WERI-Rb-1 (cell line): ENCODE measurements at regions not wholly inside any gene's neighbourhood (a gene's known extent, or its start where the extent isn't known, plus 50 kb on each side); places are given as distances from the start of the nearest gene placed in this dataset.

ENCODE experiments used
- DNase-seq: peaks from one replicate; pipeline ENCODE4 v3.0.0-alpha.2; 2020
- H3K27ac ChIP-seq: fragments of 250-450 bp; sonication (Bioruptor Pico); 2 replicates; pipeline ENCODE4 v1.5.1; 2020; ENCODE audit warnings: mild to moderate bottlenecking, moderate library complexity
- H3K27me3 ChIP-seq: fragments of 250-450 bp; sonication (Bioruptor Pico); 2 replicates; pipeline ENCODE4 v1.5.1; 2021; ENCODE audit warnings: mild to moderate bottlenecking, low read depth, moderate library complexity; ENCODE audit not compliant: insufficient read depth, severe bottlenecking
- H3K36me3 ChIP-seq: fragments of 250-450 bp; sonication (Bioruptor Pico); 2 replicates; pipeline ENCODE4 v1.5.1; 2020; ENCODE audit warnings: mild to moderate bottlenecking, moderate library complexity
- H3K4me3 ChIP-seq: 2 replicates; pipeline ENCODE4 v1.5.1; 2011; ENCODE audit warnings: low read depth, mild to moderate bottlenecking, control low read depth, low read length
- H3K9me3 ChIP-seq: fragments of 250-450 bp; sonication (Bioruptor Pico); 2 replicates; pipeline ENCODE4 v1.5.1; 2021; ENCODE audit warnings: mild to moderate bottlenecking, moderate library complexity; ENCODE audit not compliant: severe bottlenecking
- CTCF ChIP-seq: IDR thresholded peaks from 2 replicates; pipeline ENCODE4 v1.5.1; 2011; ENCODE audit warnings: low read depth, mild to moderate bottlenecking, control low read depth, inconsistent platforms, low read length

GRCh38 chr7:72466797-72467196, 54.7 kb upstream of the CALN1 start:
- no peak for DNase-seq
- no peak for TF ChIP-seq CTCF

GRCh38 chr7:72465521-72465920, 53.4 kb upstream of the CALN1 start:
- Histone ChIP-seq H3K27me3 (peaks cover 17% of the 10 kb centered on the region), H3K9me3 (no peaks in the 10 kb centered on the region), H3K4me3 (no peak overlapping the region), H3K36me3 (no peaks in the 10 kb centered on the region), H3K27ac (no peak overlapping the region)
- no peak for TF ChIP-seq CTCF
- DNase-seq, result no peak

More at GRCh38 chr7:72466797-72467196, 54.7 kb upstream of the CALN1 start:
- Histone ChIP-seq H3K9me3 (no peaks in the 10 kb centered on the region), H3K4me3 (no peak overlapping the region), H3K27me3 (peaks cover 19% of the 10 kb centered on the region), H3K36me3 (no peaks in the 10 kb centered on the region), H3K27ac (no peak overlapping the region)

- H3K9me3 ChIP-seq, result no peaks in the 10 kb centered on the region
- H3K27me3 ChIP-seq, result peaks cover 13% of the 10 kb centered on the region
- H3K27ac ChIP-seq, result no peak overlapping the region
- no peaks in the 10 kb centered on the region for H3K36me3 ChIP-seq
- no peak overlapping the region for H3K4me3 ChIP-seq
- no peak for DNase-seq
- no peak for TF ChIP-seq CTCF
These were observed 50.2 kb upstream of the CALN1 start for GRCh38 chr7:72462311-72462710.
